ENCODE measurements at regions not wholly inside any gene's neighbourhood (a gene's known extent, or its start where the extent isn't known, plus 50 kb on each side); places are given as distances from the start of the nearest gene placed in this dataset.

GRCh38 chr6:8939615-8940014 lies 504.3 kb upstream of the SLC35B3 start:
- Histone ChIP-seq H3K27me3 (ENCODE audit: insufficient read depth, low read length) (no peaks in the 10 kb centered on the region), H3K4me1 (ENCODE audit: control insufficient read depth in 1 of 2, insufficient read depth in 2 of 2, low read length in 2 of 2) (peaks cover 23 to 31% of the 10 kb centered on the region in 2 experiments; a peak in 3 of 4 replicates), H3K4me3 (replicated peaks in 1 of 2; ENCODE audit: low read depth in 1 of 2, low read length in 2 of 2) (no peak overlapping the region; a peak in 1 of 4 replicates), H3K9ac (ENCODE audit: low read length) (no peak overlapping the region), H3K9me3 (ENCODE audit: control insufficient read depth in 1 of 2, insufficient read depth in 1 of 2, low read depth in 1 of 2, low read length in 2 of 2) (no peaks in the 10 kb centered on the region), H4K20me1 (ENCODE audit: insufficient read depth) (no peaks in the 10 kb centered on the region), H3K79me2 (ENCODE audit: insufficient read depth, low read length) (no peaks in the 10 kb centered on the region), H2AFZ (ENCODE audit: low read depth, low read length, poor library complexity, severe bottlenecking) (peak overlapping the region; percentile 97), H3K4me2 (ENCODE audit: low read length) (peak overlapping the region; percentile 52), H3K27ac (ENCODE audit: low read depth, low read length) (peak overlapping the region; percentile 7; the same call in 1 of the 2 replicates), H3K9me2 (ENCODE audit: insufficient read depth) (no peaks in the 10 kb centered on the region), H3K36me3 (ENCODE audit: control insufficient read depth in 1 of 2, insufficient read depth in 2 of 2, low read length in 2 of 2) (no peaks in the 10 kb centered on the region)
- POLR2A ChIA-PET = interaction anchor here (1.4 kb wide), 1 partner anchor 9 kb away, joined by 3 read pairs; no protein-coding TSS in a partner anchor
- ATAC-seq (peak; percentile 82), DNase-seq (ENCODE audit: low read depth, low spot score) (peak; percentile 35)
- no TSS peak for BruUV-seq (replicated peaks)
- CTCF ChIA-PET = no interaction called here
- RAD21 ChIA-PET (ENCODE audit: low non-redundant PET in 1 of 2, low total read pairs in 2 of 2, uncharacterized antibody in 2 of 2, unreplicated experiment in 2 of 2) = no interaction called here
- intact Hi-C loops (cut with micrococcal nuclease) = no loop called here
- no peak for TF ChIP-seq POLR2A (IDR thresholded peaks at IDR 0.05; ENCODE audit: borderline replicate concordance, extremely low read depth, insufficient read depth, insufficient read length)
- TF ChIP-seq POLR2AphosphoS5 (IDR thresholded peaks at IDR 0.05; ENCODE audit: low read depth, low read length) = no peak
- TF ChIP-seq EZH2phosphoT487 (IDR thresholded peaks at IDR 0.05; ENCODE audit: borderline replicate concordance) = no peak
- no peak for TF ChIP-seq SIN3A (IDR thresholded peaks at IDR 0.05; ENCODE audit: low read depth)
- TF ChIP-seq RAD21 (IDR thresholded peaks at IDR 0.05; ENCODE audit: low read depth) = no peak
- no peak for TF ChIP-seq JUND (IDR thresholded peaks at IDR 0.05)
- no peak for TF ChIP-seq FOSL1 (IDR thresholded peaks at IDR 0.05; ENCODE audit: low read depth)
- TF ChIP-seq YY1 (IDR thresholded peaks at IDR 0.05; ENCODE audit: extremely low read depth, insufficient replicate concordance, low read depth, low read length) = no peak
- TF ChIP-seq CBX3 (IDR thresholded peaks at IDR 0.05; ENCODE audit: low read depth) = no peak

- Histone ChIP-seq H4K20me1 (ENCODE audit: insufficient read depth) (no peaks in the 10 kb centered on the region), H2AFZ (ENCODE audit: low read depth, low read length, poor library complexity, severe bottlenecking) (no peak overlapping the region), H3K27ac (ENCODE audit: low read depth, low read length) (no peak overlapping the region), H3K4me1 (ENCODE audit: control insufficient read depth in 1 of 2, insufficient read depth in 2 of 2, low read length in 2 of 2) (peaks cover 11 to 17% of the 10 kb centered on the region in 2 experiments; a peak in 3 of 4 replicates), H3K9me2 (ENCODE audit: insufficient read depth) (no peaks in the 10 kb centered on the region), H3K4me3 (replicated peaks in 1 of 2; ENCODE audit: low read depth in 1 of 2, low read length in 2 of 2) (no peak overlapping the region), H3K4me2 (ENCODE audit: low read length) (no peak overlapping the region), H3K9me3 (ENCODE audit: control insufficient read depth in 1 of 2, insufficient read depth in 1 of 2, low read depth in 1 of 2, low read length in 2 of 2) (no peaks in the 10 kb centered on the region), H3K27me3 (ENCODE audit: insufficient read depth, low read length) (no peaks in the 10 kb centered on the region), H3K9ac (ENCODE audit: low read length) (no peak overlapping the region), H3K79me2 (ENCODE audit: insufficient read depth, low read length) (no peaks in the 10 kb centered on the region), H3K36me3 (ENCODE audit: control insufficient read depth in 1 of 2, insufficient read depth in 2 of 2, low read length in 2 of 2) (no peaks in the 10 kb centered on the region)
- no peak for DNase-seq (ENCODE audit: low read depth, low spot score)
- ChIA-PET POLR2A (no interaction called here), CTCF (interaction anchor here (0.7 kb wide), 1 partner anchor 49 kb away, joined by 4 read pairs; no protein-coding TSS in a partner anchor), RAD21 (ENCODE audit: low non-redundant PET in 1 of 2, low total read pairs in 2 of 2, uncharacterized antibody in 2 of 2, unreplicated experiment in 2 of 2) (no interaction called here)
- BruUV-seq (replicated peaks) = no TSS peak
- intact Hi-C loops (cut with micrococcal nuclease) = no loop called here
- ATAC-seq = no peak
- TF ChIP-seq ZBTB33 (IDR thresholded peaks at IDR 0.05; ENCODE audit: extremely low read depth, insufficient replicate concordance, low read length) (no peak), ELF1 (IDR thresholded peaks at IDR 0.05; ENCODE audit: borderline replicate concordance, low read depth) (no peak), YY1 (IDR thresholded peaks at IDR 0.05; ENCODE audit: extremely low read depth, insufficient replicate concordance, low read depth, low read length) (no peak), SRF (IDR thresholded peaks at IDR 0.05; ENCODE audit: low read depth) (no peak), RAD21 (IDR thresholded peaks at IDR 0.05; ENCODE audit: low read depth) (no peak), POLR2A (IDR thresholded peaks at IDR 0.05; ENCODE audit: borderline replicate concordance, extremely low read depth, insufficient read depth, insufficient read length) (no peak), FOSL1 (IDR thresholded peaks at IDR 0.05; ENCODE audit: low read depth) (no peak), ZFX (IDR thresholded peaks at IDR 0.05) (no peak), CEBPB (IDR thresholded peaks at IDR 0.05; ENCODE audit: low read depth) (no peak), POLR2AphosphoS5 (IDR thresholded peaks at IDR 0.05; ENCODE audit: low read depth, low read length) (no peak), ATF3 (IDR thresholded peaks at IDR 0.05) (no peak)
Observed at GRCh38 chr6:8934318-8934717, 499.0 kb upstream of the SLC35B3 start.
